Loucy (cell line): ENCODE measurements at regions not wholly inside any gene's neighbourhood (a gene's known extent, or its start where the extent isn't known, plus 50 kb on each side); places are given as distances from the start of the nearest gene placed in this dataset.

Source experiments
- H2AFZ ChIP-seq: fragments of 200-600 bp; sonication (generic); 2 replicates; pipeline ENCODE4 v1.6.0; 2016; ENCODE audit warnings: antibody characterized with exemption, mild to moderate bottlenecking, low read length, moderate library complexity
- H3F3A ChIP-seq: fragments of 200-600 bp; 2 replicates; pipeline ENCODE4 v1.6.0; 2016; ENCODE audit warnings: antibody characterized with exemption, low read depth, mild to moderate bottlenecking
- H3K27me3 ChIP-seq: fragments of 200-600 bp; sonication (generic); 2 replicates; pipeline ENCODE4 v1.6.1; 2014; ENCODE audit warnings: low read length, mild to moderate bottlenecking; ENCODE audit not compliant: insufficient read depth, poor library complexity, severe bottlenecking
- H3K36me3 ChIP-seq: fragments of 200-600 bp; sonication (generic); 2 replicates; pipeline ENCODE4 v1.6.1; 2016; ENCODE audit warnings: low read length; ENCODE audit not compliant: insufficient read depth
- H3K4me1 ChIP-seq: fragments of 200-600 bp; sonication (generic); 2 replicates; pipeline ENCODE4 v1.5.1; 2014; ENCODE audit warnings: low read length, mild to moderate bottlenecking; ENCODE audit not compliant: insufficient read depth, poor library complexity, severe bottlenecking
- H3K4me2 ChIP-seq: fragments of 200-600 bp; sonication (generic); 2 replicates; pipeline ENCODE4 v1.6.0; 2014; ENCODE audit warnings: antibody characterized with exemption, low read length, low read depth, mild to moderate bottlenecking; ENCODE audit not compliant: poor library complexity, severe bottlenecking
- H3K4me3 ChIP-seq: fragments of 200-600 bp; sonication (generic); 2 replicates; pipeline ENCODE4 v1.5.1; 2014; ENCODE audit warnings: low read length, mild to moderate bottlenecking, mixed read lengths; ENCODE audit not compliant: poor library complexity, severe bottlenecking
- H3K79me2 ChIP-seq: fragments of 200-600 bp; sonication (generic); 2 replicates; pipeline ENCODE4 v1.6.1; 2014; ENCODE audit warnings: low read length; ENCODE audit not compliant: insufficient read depth
- H3K9ac ChIP-seq: fragments of 200-600 bp; sonication (generic); 2 replicates; pipeline ENCODE4 v1.6.0; 2014; ENCODE audit warnings: mild to moderate bottlenecking, low read depth, low read length, moderate library complexity; ENCODE audit not compliant: poor library complexity, severe bottlenecking
- H3K9me2 ChIP-seq: fragments of 200-600 bp; sonication (generic); replicated peaks from 2 replicates; pipeline ENCODE4 v1.6.1; 2016; ENCODE audit warnings: low read depth, low read length, mixed read lengths
- H3K9me3 ChIP-seq: fragments of 200-600 bp; sonication (generic); 2 replicates; pipeline ENCODE4 v1.6.1; 2014; ENCODE audit warnings: mild to moderate bottlenecking, antibody characterized with exemption, low read length, low read depth; ENCODE audit not compliant: insufficient read depth
- H4K20me1 ChIP-seq: fragments of 200-600 bp; sonication (generic); 2 replicates; pipeline ENCODE4 v1.6.0; 2014; ENCODE audit warnings: antibody characterized with exemption, low read length, mild to moderate bottlenecking; ENCODE audit not compliant: insufficient read depth, poor library complexity, severe bottlenecking
- EZH2phosphoT487 ChIP-seq: fragments of 200-600 bp; IDR thresholded peaks from 2 replicates; pipeline ENCODE4 v1.6.1; 2018; ENCODE audit warnings: antibody characterized with exemption, mild to moderate bottlenecking, moderate library complexity, borderline replicate concordance
- TF ChIP-seq, protein P1 (sequence below): fragments of 200-600 bp; sonication (generic); conservative IDR thresholded peaks from 2 replicates; pipeline ENCODE4 v1.5.1; 2014; ENCODE audit warnings: mild to moderate bottlenecking, antibody characterized with exemption, low read length

DNA sequence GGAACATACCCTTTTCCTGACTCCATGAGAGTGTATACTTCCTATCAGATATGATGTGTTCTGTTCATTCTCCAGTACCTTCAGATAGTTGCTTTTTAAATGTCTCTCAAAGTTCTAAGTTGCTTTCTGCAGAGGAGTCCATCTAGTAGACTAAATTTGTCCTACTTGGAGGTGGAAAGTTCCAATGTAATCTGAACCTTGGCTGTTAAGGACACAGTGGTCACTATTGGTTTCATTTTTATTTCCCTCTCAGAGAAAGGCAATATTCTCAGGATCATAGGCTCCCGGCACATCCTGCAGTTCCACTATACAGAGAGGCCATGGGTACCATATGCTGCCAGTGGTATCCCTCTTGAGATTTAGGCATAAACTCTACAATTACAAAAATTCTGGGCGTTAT, 634.6 kb downstream of the LRRC70 start:
- Histone ChIP-seq H3K4me1 (no peaks in the 10 kb centered on the region), H3K9ac (no peak overlapping the region), H3K4me3 (no peak overlapping the region), H3K4me2 (no peak overlapping the region), H3K36me3 (no peaks in the 10 kb centered on the region), H2AFZ (no peak overlapping the region), H3K27me3 (no peaks in the 10 kb centered on the region), H3F3A (no peaks in the 10 kb centered on the region), H4K20me1 (no peaks in the 10 kb centered on the region), H3K9me3 (no peaks in the 10 kb centered on the region), H3K9me2 (no peaks in the 10 kb centered on the region), H3K79me2 (no peaks in the 10 kb centered on the region)
- TF ChIP-seq EZH2phosphoT487, result no peak
- TF ChIP-seq, protein P1, sequence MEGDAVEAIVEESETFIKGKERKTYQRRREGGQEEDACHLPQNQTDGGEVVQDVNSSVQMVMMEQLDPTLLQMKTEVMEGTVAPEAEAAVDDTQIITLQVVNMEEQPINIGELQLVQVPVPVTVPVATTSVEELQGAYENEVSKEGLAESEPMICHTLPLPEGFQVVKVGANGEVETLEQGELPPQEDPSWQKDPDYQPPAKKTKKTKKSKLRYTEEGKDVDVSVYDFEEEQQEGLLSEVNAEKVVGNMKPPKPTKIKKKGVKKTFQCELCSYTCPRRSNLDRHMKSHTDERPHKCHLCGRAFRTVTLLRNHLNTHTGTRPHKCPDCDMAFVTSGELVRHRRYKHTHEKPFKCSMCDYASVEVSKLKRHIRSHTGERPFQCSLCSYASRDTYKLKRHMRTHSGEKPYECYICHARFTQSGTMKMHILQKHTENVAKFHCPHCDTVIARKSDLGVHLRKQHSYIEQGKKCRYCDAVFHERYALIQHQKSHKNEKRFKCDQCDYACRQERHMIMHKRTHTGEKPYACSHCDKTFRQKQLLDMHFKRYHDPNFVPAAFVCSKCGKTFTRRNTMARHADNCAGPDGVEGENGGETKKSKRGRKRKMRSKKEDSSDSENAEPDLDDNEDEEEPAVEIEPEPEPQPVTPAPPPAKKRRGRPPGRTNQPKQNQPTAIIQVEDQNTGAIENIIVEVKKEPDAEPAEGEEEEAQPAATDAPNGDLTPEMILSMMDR, result no peak

DNA sequence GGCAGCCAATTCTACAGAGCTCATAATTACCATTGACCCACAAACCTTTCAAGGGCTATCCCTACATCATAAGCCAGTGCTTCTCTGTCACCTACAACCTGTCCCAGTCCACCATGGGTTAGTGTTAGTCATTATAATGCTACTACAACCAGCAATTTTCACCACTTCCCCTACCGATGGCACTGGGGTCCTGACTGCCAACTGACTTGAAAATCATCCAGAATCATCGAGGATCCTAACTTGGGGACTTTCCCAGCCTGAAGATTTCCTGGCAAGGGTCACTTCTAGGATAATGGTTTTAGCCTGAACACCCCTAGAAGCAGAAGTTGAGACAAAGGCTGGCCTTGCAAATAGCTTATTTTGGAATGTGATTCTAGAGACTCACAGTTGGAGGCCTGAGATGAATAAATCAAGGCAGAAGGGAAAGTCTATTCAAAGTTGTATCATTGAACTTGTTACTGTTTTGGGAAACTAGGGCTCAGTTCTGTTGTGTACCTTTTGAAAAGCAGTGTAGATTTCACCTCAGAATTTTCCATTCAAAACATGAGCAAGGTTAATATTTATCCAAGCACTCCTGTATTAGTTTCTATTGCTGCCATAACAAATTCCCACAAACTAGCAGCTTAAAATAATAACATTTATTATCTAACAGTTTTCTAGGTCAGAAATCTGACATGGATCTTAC, 633.0 kb downstream of the LRRC70 start:
- no peaks in the 10 kb centered on the region for H3K79me2 ChIP-seq

DNA sequence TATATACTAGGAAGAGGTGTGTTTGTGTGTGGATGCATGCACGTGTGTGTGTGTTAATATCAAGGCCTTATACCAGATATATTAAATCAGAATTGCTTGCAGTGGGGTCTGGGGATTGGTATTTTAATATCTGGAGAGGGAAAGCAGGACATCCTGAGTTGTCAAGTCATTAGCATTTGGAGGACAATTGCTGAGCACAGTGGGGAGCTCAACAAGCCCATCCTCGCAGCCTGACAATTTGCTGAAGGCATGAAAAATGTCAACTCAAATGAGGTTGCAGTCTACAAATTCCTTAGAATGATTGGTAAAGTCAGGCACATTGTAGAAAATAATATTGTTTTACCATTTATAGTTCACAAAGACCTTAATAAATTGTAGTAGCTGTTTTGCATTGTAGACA, 627.4 kb downstream of the LRRC70 start:
- Histone ChIP-seq H4K20me1 (no peaks in the 10 kb centered on the region), H3K9ac (no peak overlapping the region), H3K4me3 (no peak overlapping the region), H3K27me3 (no peaks in the 10 kb centered on the region), H3K4me1 (no peaks in the 10 kb centered on the region), H3K36me3 (no peaks in the 10 kb centered on the region), H3K9me3 (no peaks in the 10 kb centered on the region), H2AFZ (no peak overlapping the region), H3K4me2 (no peak overlapping the region), H3F3A (no peaks in the 10 kb centered on the region), H3K9me2 (no peaks in the 10 kb centered on the region), H3K79me2 (no peaks in the 10 kb centered on the region)
- TF ChIP-seq, protein P1, result no peak
- TF ChIP-seq EZH2phosphoT487, result no peak

More for the DNA sequence above, 633.0 kb downstream of the LRRC70 start:
- Histone ChIP-seq H3K9ac (no peak overlapping the region), H3K9me2 (no peaks in the 10 kb centered on the region), H3K36me3 (no peaks in the 10 kb centered on the region), H4K20me1 (no peaks in the 10 kb centered on the region), H2AFZ (no peak overlapping the region), H3K4me2 (no peak overlapping the region), H3K4me1 (no peaks in the 10 kb centered on the region), H3K27me3 (no peaks in the 10 kb centered on the region), H3K9me3 (no peaks in the 10 kb centered on the region), H3F3A (no peaks in the 10 kb centered on the region), H3K4me3 (no peak overlapping the region)
- TF ChIP-seq, protein P1, result no peak
- no peak for TF ChIP-seq EZH2phosphoT487
